Lower leg skin (tissue), 3 donors: ENCODE measurements at regions not wholly inside any gene's neighbourhood (a gene's known extent, or its start where the extent isn't known, plus 50 kb on each side); places are given as distances from the start of the nearest gene placed in this dataset.
A peak's percentile ranks its signal among the peaks of the same experiment; 100 is the strongest.

Source experiments
- CTCF ChIP-seq, 3 donors: fragments of 450-650 bp; IDR thresholded peaks; one replicate each; pipeline ENCODE4 v1.5.1; 2016; ENCODE audit warnings: antibody characterized with exemption in 3 of 3, mild to moderate bottlenecking in 3 of 3, moderate library complexity in 2 of 3
- POLR2A ChIP-seq, 2 donors: fragments of 450-650 bp; IDR thresholded peaks; one replicate each; pipeline ENCODE4 v1.6.1; 2016 to 2017; ENCODE audit warnings: antibody characterized with exemption in 2 of 2, mild to moderate bottlenecking in 1 of 2, moderate library complexity in 1 of 2

- no peak for TF ChIP-seq POLR2A (IDR thresholded peaks at IDR 0.05)
- peak in 1 of 3 donors; percentile 63 for TF ChIP-seq CTCF (IDR thresholded peaks at IDR 0.05)
Measured at GRCh38 chr21:8993943-8994639, 1527.3 kb upstream of the TPTE start.
